ENCODE measurements at regions not wholly inside any gene's neighbourhood (a gene's known extent, or its start where the extent isn't known, plus 50 kb on each side); places are given as distances from the start of the nearest gene placed in this dataset.

DNA sequence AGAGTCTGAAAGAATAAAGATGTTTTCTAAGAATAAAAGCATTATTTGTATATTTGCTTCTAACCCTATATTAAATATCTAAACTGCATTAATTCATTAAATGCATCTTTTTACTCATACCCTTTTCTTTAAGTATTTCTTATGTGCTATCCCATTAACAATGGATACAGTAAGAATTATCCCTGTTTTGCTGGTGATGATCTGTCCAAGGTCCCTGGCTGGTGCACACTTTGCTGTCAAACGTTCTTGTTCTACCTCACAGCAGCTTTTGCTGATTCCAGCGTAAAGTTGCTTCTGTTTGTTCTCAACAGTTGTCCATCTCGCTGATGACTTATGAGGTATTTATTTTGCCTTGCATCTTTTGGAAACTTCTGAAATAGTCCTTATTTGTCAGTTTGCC is 504.0 kb downstream of the PLCL1 start:
- no peak for DNase-seq
- H3K27me3 ChIP-seq, result peaks cover 19% of the 10 kb centered on the region
- H3K4me1 ChIP-seq, result no peaks in the 10 kb centered on the region
- H3K9me3 ChIP-seq, result no peaks in the 10 kb centered on the region
- no peaks in the 10 kb centered on the region for H3K36me3 ChIP-seq
- no peak overlapping the region for H3K4me3 ChIP-seq (ENCODE audit: low read depth, low read length)
- TF ChIP-seq, protein P1, sequence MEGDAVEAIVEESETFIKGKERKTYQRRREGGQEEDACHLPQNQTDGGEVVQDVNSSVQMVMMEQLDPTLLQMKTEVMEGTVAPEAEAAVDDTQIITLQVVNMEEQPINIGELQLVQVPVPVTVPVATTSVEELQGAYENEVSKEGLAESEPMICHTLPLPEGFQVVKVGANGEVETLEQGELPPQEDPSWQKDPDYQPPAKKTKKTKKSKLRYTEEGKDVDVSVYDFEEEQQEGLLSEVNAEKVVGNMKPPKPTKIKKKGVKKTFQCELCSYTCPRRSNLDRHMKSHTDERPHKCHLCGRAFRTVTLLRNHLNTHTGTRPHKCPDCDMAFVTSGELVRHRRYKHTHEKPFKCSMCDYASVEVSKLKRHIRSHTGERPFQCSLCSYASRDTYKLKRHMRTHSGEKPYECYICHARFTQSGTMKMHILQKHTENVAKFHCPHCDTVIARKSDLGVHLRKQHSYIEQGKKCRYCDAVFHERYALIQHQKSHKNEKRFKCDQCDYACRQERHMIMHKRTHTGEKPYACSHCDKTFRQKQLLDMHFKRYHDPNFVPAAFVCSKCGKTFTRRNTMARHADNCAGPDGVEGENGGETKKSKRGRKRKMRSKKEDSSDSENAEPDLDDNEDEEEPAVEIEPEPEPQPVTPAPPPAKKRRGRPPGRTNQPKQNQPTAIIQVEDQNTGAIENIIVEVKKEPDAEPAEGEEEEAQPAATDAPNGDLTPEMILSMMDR (IDR thresholded peaks at IDR 0.05; ENCODE audit: low read depth, low read length), result no peak

DNA sequence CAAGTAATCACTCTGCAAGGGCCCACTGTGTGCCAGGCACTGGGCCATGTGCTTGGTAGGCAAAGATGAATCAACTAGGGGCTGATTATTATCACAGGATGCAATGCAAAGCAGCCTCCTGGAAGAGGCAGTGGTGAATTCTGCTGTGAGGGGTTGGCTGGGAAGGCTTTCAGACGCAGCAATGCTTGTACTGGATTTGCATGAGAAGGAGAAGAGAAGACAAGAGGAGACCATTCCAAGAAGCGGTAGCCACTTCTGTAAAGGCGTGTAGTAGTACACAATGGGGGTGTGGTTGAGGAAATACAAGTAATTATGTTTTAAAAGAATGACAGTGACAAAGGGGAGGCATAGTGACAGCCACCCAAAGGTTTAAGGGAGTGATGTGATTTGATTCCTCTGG is 502.7 kb downstream of the PLCL1 start:
- Histone ChIP-seq H3K9me3 (no peaks in the 10 kb centered on the region), H3K4me1 (no peaks in the 10 kb centered on the region), H3K27me3 (peaks cover 8% of the 10 kb centered on the region), H3K4me3 (ENCODE audit: low read depth, low read length) (no peak overlapping the region), H3K36me3 (no peaks in the 10 kb centered on the region)
- TF ChIP-seq, protein P1 (IDR thresholded peaks at IDR 0.05; ENCODE audit: low read depth, low read length), result no peak
- no peak for DNase-seq

DNA sequence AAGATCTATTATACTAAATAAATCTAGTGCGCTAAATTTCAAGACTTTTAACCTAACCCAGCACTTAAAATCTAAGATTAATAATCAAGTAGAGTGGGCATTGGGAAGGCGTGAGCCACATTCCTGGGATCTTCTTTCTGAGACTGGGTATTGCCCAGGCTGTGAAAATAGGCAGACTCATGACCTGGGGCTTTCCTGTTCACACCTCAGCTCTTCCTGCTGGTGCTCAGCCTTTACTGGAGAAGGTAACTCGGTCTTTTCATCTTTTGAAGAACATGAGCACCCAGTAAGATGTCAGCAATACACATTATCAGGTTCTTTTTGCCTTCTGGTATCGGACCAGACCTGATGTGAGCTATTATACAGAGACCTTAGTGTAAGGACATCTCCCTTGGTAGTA is 500.5 kb downstream of the PLCL1 start:
- H3K27me3 ChIP-seq, result 0 out of 2 replicates have a peak, but pooled peaks cover 4% of the 10 kb centered on the region
- DNase-seq, result no peak
- no peak overlapping the region for H3K4me3 ChIP-seq (ENCODE audit: low read depth, low read length)
- TF ChIP-seq, protein P1 (IDR thresholded peaks at IDR 0.05; ENCODE audit: low read depth, low read length), result no peak
- no peaks in the 10 kb centered on the region for H3K9me3 ChIP-seq
- H3K4me1 ChIP-seq, result no peaks in the 10 kb centered on the region
- no peaks in the 10 kb centered on the region for H3K36me3 ChIP-seq

DNA sequence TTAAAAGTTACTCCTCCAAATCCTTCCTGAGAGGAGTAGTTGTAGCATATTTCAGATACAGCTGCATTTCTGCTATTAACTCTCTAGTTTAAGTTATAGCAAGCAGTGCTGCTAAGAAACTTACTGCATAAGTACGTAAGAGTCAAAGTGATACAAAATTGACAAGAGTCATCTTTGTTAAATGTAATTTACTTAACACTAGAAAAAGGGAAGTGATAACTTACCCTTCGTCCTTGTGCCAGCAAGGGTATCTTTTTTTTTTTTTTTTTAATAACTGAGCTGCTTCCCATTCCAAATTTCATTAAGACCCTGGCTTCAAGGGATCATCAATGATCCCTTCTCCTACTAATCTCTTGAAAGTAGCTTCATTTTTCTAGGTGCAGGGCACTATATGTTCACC is 493.0 kb downstream of the PLCL1 start:
- 0 out of 2 replicates have a peak, but pooled peaks cover 4% of the 10 kb centered on the region for H3K27me3 ChIP-seq
- no peak for DNase-seq
- TF ChIP-seq, protein P1 (IDR thresholded peaks at IDR 0.05; ENCODE audit: low read depth, low read length), result no peak

DNA sequence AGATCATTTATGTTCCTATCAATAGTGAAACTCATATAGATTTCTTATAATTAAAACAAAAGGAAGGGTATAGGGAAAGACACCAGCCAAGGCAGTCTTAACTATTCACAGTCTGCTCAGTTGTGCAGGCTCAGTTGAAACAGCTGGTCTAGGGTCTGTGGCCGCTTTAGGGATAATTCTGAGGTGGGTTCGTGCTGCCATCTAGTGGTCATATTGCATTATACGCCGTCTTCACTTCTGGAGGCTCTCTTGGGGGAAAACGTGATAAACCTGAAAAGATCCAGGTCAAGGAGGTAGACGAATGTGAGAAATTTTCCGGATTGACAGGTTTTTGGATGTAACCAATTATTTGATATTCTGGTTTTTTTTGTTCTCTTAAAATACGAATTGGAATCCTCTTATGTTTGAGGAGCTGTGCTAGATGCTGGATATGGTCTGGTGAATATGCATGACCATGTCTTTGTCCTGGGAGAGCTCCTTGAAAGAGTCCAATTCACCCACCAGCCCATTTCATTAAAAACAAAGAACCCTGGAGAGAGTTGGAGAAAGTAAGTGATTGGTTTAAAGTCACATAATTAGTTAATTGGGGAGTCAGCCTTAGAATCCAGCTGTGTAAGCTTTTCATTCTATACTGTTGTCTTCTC is 492.4 kb downstream of the PLCL1 start:
- TF ChIP-seq, protein P1 (IDR thresholded peaks at IDR 0.05; ENCODE audit: low read depth, low read length), result peak; percentile 65
- no peaks in the 10 kb centered on the region for H3K36me3 ChIP-seq
- peak; percentile 76 for DNase-seq
- H3K4me1 ChIP-seq, result no peaks in the 10 kb centered on the region
- H3K9me3 ChIP-seq, result no peaks in the 10 kb centered on the region
- 0 out of 2 replicates have a peak, but pooled peaks cover under 1% of the 10 kb centered on the region for H3K27me3 ChIP-seq
- no peak overlapping the region for H3K4me3 ChIP-seq (ENCODE audit: low read depth, low read length)

More for the DNA sequence above, 493.0 kb downstream of the PLCL1 start:
- Histone ChIP-seq H3K36me3 (no peaks in the 10 kb centered on the region), H3K4me1 (no peaks in the 10 kb centered on the region), H3K9me3 (no peaks in the 10 kb centered on the region), H3K4me3 (ENCODE audit: low read depth, low read length) (no peak overlapping the region)

DNA sequence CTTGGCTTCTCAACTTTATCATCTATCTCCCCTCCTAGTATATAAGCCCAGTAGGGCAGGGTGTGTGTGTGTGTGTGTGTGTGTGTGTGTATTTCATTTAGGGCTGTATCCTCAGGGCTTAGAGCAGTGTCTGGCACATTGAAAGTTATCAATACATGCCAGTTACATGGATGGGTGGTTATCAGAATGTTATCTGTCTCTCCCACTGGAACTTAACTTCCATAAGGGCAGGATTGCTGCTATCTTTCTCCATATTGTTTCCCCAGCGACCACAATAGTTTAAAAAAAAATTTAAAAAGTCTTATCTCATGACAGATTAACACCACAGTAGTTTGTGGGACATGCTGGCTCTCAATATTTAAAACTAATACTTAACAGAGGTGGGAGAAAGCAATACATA is 488.9 kb downstream of the PLCL1 start:
- no peak for DNase-seq
- no peaks in the 10 kb centered on the region for H3K4me1 ChIP-seq
- TF ChIP-seq, protein P1 (IDR thresholded peaks at IDR 0.05; ENCODE audit: low read depth, low read length), result no peak
- H3K4me3 ChIP-seq (ENCODE audit: low read depth, low read length), result no peak overlapping the region
- no peaks in the 10 kb centered on the region for H3K36me3 ChIP-seq
- H3K9me3 ChIP-seq, result no peaks in the 10 kb centered on the region
- no peaks in the 10 kb centered on the region for H3K27me3 ChIP-seq

Measured in BE2C (cell line).